ENCODE measurements at regions not wholly inside any gene's neighbourhood (a gene's known extent, or its start where the extent isn't known, plus 50 kb on each side); places are given as distances from the start of the nearest gene placed in this dataset.
"Not testable (repeated sequence)": the region's sequence is repeated elsewhere in the genome, so short reads cannot be mapped to it uniquely, and the experiment has no call there.

GRCh38 chr10:2888403-2889004, 178.8 kb upstream of the PFKP start:
- DNase-seq, result no peak

GRCh38 chr10:2887391-2888070, 179.8 kb upstream of the PFKP start:
- DNase-seq, result no peak

DNA sequence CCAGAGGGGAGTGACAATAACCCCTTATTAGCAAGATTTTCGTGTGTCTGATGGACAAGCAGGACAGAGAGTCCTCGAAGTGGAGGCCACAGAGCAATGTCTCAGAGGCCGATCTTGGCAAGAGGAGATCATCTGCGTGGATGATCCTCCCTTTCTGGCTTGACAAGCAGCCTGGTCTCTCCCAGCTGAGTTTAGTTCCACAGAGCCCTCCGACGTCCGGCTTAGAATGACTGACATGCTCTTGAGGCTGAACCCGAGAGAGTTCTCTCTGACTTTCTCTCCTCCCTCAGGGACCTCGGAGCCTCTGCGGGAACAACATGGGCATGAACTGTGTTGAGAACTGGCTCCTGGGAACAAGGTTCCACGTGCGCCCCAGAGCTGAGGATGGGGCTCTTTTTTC, 180.7 kb upstream of the PFKP start:
- no peak for DNase-seq

DNA sequence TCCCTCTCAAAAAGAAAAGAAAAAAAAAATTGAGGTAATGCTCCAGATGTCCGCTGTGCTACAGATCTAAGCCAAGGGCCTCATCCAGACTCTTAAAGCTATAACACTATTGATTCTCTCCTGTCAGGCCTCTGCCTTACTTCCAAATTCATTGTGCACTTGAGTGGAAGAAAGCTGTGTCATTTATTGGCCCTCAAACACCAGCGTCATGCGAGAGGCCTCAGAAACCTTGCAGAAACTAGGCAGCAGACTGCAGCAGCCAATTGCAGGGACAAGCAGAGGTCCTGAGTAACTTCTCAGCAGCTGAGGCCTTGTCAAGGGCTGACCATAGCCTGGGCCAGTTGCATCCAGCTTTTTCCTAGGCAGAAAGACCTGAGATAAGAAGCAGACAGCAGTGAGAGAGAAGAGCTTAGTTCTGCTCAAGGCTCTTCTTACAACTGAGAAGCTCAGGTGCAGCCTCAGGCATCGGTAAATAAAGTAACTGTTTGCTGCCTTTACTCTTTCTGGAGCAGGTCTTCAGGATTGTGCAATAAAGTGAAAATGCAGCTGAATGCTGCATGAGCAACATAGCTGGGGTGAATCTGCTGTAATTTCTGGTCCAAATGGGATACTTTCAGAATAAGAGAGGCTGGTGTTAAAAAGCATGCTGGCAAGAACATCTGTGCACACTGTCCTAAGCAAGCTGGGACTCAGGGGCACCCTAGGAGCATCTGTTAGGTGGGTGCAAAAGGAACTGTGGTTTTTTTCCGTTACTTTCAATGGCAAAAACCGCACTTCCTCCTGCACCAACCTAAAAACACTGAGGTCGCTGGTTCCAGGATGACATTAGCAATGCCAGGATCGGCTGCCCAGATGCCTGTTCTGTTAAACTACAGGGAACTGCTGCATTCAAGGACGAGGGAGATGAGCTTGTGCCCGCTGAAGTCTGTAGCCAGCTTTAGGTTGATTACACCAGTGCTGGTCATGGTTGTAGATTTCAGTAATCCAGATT, 181.8 kb upstream of the PFKP start:
- no peak for DNase-seq

DNA sequence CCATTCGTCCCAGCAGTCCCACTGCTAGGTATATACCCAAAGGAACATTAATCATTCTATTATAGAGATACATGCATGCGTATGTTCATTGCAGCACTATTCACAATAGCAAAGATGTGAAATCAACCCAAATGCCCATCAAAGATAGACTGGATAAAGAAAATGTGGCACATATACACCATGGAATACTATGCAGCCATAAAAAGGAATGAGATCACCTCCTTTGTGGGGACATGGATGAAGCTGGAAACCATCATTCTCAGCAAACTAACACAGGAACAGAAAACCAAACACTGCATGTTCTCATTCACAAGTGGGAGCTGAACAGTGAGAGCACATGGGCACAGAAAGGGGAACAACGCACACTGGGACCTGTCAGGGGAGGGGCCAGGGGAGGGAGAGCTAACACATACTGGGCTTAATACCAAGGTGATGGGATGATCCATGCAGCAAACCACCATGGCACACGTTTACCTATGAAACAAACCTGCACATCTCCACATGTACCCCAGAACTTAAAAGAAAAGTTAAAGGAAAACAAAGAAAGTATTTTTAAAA, 183.3 kb upstream of the PFKP start:
- DNase-seq, result not testable (repeated sequence)

GRCh38 chr10:2883238-2883637, 184.1 kb upstream of the PFKP start:
- DNase-seq, result no peak

DNA sequence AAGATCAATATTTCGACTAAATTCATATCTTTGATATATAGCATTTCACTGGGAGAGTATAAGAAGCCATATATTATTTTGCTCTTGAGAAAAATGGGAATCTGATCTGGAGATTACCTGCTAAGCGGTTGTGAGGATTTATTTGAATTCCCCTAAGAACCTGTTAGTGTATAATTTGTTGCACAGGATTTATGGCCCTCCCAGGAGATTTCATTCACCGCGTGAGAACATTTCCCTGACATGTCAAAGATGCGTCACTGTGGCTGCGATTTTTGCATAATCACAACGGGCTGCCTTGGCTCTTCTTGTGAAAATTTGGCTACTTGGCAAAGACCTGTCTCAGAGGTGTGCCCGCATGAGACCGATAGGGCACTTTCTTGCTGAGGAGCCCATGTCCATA, 184.7 kb upstream of the PFKP start:
- DNase-seq, result no peak

- DNase-seq, result peak in 1 of 2 donors; percentile 14
These were observed 185.4 kb upstream of the PFKP start for GRCh38 chr10:2881720-2882620.

DNA sequence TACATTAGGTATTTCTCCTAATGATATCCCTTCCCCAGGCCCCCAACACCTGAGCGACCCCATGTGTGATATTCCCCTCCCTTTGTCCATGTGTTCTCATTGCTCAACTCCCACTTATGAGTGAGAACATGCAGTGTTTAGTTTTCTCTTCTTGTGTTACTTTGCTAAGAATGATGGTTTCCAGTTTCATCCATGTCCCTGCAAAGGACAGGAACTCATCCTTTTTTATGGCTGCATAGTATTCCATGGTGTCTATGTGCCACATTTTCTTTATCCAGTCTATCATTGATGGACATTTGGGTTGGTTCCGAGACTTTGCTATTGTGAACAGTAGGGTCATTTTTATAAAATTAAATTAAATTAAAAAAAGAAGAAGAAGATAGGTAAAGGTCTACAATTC, 187.3 kb upstream of the PFKP start:
- DNase-seq, result not testable (repeated sequence)

- no peak for DNase-seq
These were observed 188.5 kb upstream of the PFKP start for GRCh38 chr10:2878818-2879217.

DNA sequence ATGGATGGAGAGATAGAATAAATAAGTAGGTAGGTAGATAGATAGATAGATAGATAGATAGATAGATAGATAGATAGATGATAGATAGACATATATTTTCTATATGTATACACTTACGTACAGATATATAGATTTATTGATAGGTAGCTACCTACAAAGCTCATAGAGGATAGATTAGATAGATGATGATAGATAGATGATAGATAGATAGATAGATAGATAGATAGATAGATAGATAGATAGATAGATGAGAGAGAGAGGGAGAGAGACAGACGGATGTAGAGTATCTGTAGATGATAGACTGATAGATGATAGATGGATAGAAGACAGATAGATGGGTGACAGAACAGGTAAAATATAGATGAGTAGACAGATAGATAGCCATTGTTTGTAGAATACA, 191.3 kb upstream of the PFKP start:
- no peak for DNase-seq

- no peak for DNase-seq
These were observed 192.4 kb upstream of the PFKP start for GRCh38 chr10:2874963-2875362.

DNA sequence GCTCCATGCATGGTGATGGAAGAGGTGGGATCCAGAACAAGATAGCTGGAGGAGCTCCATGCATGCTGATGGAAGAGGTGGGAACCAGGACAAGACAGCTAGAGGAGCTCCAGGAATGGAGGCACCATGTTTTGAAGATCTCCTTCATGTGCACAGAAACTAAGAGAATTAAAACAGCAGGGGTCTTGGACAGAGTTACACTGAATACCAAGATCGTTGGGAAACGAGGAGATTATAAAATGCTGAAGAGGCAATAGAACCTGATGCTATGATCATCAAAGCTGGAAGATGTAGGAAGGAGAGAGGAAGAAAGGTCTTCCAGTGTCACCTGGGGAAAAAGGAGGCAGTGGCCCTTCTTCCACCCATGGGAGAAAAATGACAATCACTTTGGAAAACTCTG, 193.6 kb upstream of the PFKP start:
- no peak for DNase-seq

DNA sequence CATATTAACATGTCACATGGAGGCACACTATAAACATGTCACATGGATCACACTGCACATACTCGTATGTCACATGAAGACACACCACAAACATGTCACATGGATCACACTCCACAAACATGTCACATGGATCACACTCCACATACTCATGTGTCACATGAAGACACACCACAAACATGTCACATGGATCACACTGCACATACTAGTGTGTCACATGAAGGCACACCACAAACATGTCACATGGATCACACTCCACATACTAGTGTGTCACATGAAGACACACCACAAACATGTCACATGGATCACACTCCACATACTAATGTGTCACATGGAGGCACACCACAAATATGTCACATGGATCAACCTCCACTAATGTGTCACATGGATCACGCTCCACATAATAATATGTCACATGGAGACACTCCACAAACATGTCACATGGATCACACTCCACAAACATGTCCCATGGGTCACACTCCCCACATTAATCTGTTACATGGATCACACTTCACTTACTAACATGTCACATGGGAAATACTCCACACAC, 195.6 kb upstream of the PFKP start:
- DNase-seq, result no peak

GRCh38 chr10:2870654-2871053, 196.7 kb upstream of the PFKP start:
- no peak for DNase-seq

DNA sequence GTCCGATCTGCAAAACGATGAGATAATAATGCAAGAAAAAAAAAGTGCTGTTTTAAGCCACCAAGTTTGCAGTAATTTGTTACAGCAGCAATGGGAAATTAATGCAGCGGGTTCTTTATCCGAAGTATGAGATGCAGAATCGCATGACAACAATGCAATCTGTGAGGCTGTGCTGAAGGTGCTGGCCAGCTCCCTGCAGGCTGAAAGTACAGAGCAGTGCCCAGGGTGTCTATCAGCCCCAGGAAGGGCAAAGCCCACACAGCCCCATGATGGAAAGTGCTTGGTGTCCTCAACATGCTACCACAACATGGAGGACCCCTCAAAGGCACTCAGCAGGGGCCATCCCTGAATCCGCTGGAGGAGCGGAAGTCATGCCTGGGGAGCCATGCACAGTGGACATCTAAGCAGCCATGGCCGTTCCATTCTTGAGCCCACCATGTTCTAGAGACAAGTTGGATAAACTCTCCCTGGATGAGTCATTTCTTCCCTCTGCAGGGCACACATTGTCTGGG, 199.5 kb upstream of the PFKP start:
- DNase-seq, result no peak

GRCh38 chr10:2866569-2866968, 200.8 kb upstream of the PFKP start:
- no peak for DNase-seq

- no peak for DNase-seq
These were observed 205.6 kb upstream of the PFKP start for GRCh38 chr10:2861632-2862210.

- DNase-seq, result no peak
These were observed 208.9 kb upstream of the PFKP start for GRCh38 chr10:2858452-2858851.

GRCh38 chr10:2856598-2856997, 210.8 kb upstream of the PFKP start:
- no peak for DNase-seq

GRCh38 chr10:2852574-2853323, 214.6 kb upstream of the PFKP start:
- DNase-seq, result no peak
